HG03558 (cell line): ENCODE measurements at regions not wholly inside any gene's neighbourhood (a gene's known extent, or its start where the extent isn't known, plus 50 kb on each side); places are given as distances from the start of the nearest gene placed in this dataset.

Experiments
- ATAC-seq: cut with Tn5 transposase; IDR thresholded peaks from one replicate; pipeline ENCODE4 v1.9.1; 2021; ENCODE audit warnings: moderate number of reproducible peaks; ENCODE audit not compliant: unreplicated experiment; ENCODE audit errors: extremely low read depth

- ATAC-seq = no peak
Observed at GRCh38 chr18:26705757-26706156, 157.4 kb upstream of the KCTD1 start.

GRCh38 chr18:26703170-26703930, 155.0 kb upstream of the KCTD1 start:
- no peak for ATAC-seq

GRCh38 chr18:26702086-26702485, 153.7 kb upstream of the KCTD1 start:
- ATAC-seq = no peak

GRCh38 chr18:26700728-26701127, 152.4 kb upstream of the KCTD1 start:
- no peak for ATAC-seq

- no peak for ATAC-seq
Observed at GRCh38 chr18:26700201-26700600, 151.8 kb upstream of the KCTD1 start.

- ATAC-seq = no peak
Observed at GRCh38 chr18:26697186-26697884, 149.0 kb upstream of the KCTD1 start.

GRCh38 chr18:26696786-26697185, 148.4 kb upstream of the KCTD1 start:
- ATAC-seq = no peak

GRCh38 chr18:26696308-26696707, 148.0 kb upstream of the KCTD1 start:
- no peak for ATAC-seq

- ATAC-seq = no peak
Observed at GRCh38 chr18:26689226-26689879, 141.0 kb upstream of the KCTD1 start.

- no peak for ATAC-seq
Observed at GRCh38 chr18:26686532-26686931, 138.2 kb upstream of the KCTD1 start.

- ATAC-seq = no peak
Observed at GRCh38 chr18:26685438-26686157, 137.2 kb upstream of the KCTD1 start.

GRCh38 chr18:26677957-26678356, 129.6 kb upstream of the KCTD1 start:
- no peak for ATAC-seq

GRCh38 chr18:26667046-26667445, 118.7 kb upstream of the KCTD1 start:
- ATAC-seq = no peak

- ATAC-seq = no peak
Observed at GRCh38 chr18:26662996-26663395, 114.6 kb upstream of the KCTD1 start.

GRCh38 chr18:26657631-26658581, 109.6 kb upstream of the KCTD1 start:
- no peak for ATAC-seq

- no peak for ATAC-seq
Observed at GRCh38 chr18:26656944-26657536, 108.7 kb upstream of the KCTD1 start.

- no peak for ATAC-seq
Observed at GRCh38 chr18:26656431-26656943, 108.1 kb upstream of the KCTD1 start.

- ATAC-seq = no peak
Observed at GRCh38 chr18:26655525-26656430, 107.4 kb upstream of the KCTD1 start.
